ENCODE measurements at regions not wholly inside any gene's neighbourhood (a gene's known extent, or its start where the extent isn't known, plus 50 kb on each side); places are given as distances from the start of the nearest gene placed in this dataset.

DNA sequence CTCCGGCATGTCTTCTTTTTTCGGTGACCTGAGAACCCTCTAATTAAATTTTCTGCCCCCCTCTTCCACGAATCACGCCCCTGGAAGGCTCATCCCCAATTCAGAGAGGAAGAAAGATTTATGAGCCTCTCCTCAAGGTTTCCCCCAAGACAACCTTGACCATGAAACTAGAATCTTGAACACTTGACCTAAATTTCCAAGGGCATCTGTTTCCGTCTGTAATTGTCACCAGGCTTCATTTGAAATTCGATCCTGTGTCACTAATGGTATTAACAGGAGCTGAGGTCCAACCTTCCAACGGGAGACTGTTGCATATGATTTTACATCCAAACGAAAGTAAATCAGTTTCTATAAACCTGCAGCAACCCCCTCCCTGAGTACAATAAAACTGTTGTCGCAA lies 139.9 kb upstream of the ZIC3 start:
- no peaks in the 10 kb centered on the region for H3K4me1 ChIP-seq (ENCODE audit: control insufficient read depth, extremely low read depth, insufficient read depth, low read length)
- no peaks in the 10 kb centered on the region for H3K9me1 ChIP-seq (ENCODE audit: control insufficient read depth, extremely low read depth, insufficient read depth, low read length)
- H4K20me1 ChIP-seq (ENCODE audit: control insufficient read depth, extremely low read depth, insufficient read depth, low read length) = no peaks in the 10 kb centered on the region
- H3K27me3 ChIP-seq (ENCODE audit: control insufficient read depth, extremely low read depth, insufficient read depth, low read length) = peaks cover 40% of the 10 kb centered on the region
- no peaks in the 10 kb centered on the region for H3K9me3 ChIP-seq (ENCODE audit: control insufficient read depth, low read depth, low read length)
- dilution Hi-C loops (cut with MboI; ENCODE audit: extremely low pct_ligation_motif_present, low sequenced_read_pairs) = no loop called here
- no peak overlapping the region for H3K27ac ChIP-seq (ENCODE audit: control insufficient read depth, insufficient read depth, low read length)
- H3K4me2 ChIP-seq (ENCODE audit: control insufficient read depth, extremely low read depth, insufficient read depth, low read depth, low read length) = no peak overlapping the region
- no peak overlapping the region for H2AFZ ChIP-seq (ENCODE audit: control insufficient read depth, low read length)
- H3K36me3 ChIP-seq (ENCODE audit: control insufficient read depth in 2 of 2, extremely low read depth in 1 of 2, insufficient read depth in 2 of 2, low read length in 2 of 2) = no peaks in the 10 kb centered on the region
- no peaks in the 10 kb centered on the region for H3K79me2 ChIP-seq (ENCODE audit: control insufficient read depth, insufficient read depth, low read length)
- DNase-seq (ENCODE audit: low read depth, low spot score) = no peak
- no peak overlapping the region for H3K9ac ChIP-seq (ENCODE audit: control insufficient read depth, extremely low read depth, insufficient read depth, low read length)
- FAIRE-seq = no peak
- TF ChIP-seq EZH2 (IDR thresholded peaks at IDR 0.05; ENCODE audit: low read length) (no peak), CTCF (optimal IDR thresholded peaks at IDR 0.05 in 1 of 3, IDR thresholded peaks at IDR 0.05 in 1 of 3, conservative IDR thresholded peaks at IDR 0.05 in 1 of 3; ENCODE audit: extremely low read depth in 1 of 3, insufficient read depth in 2 of 3, low read length in 3 of 3) (no peak)
- no peak overlapping the region for H3K4me3 ChIP-seq (ENCODE audit: control insufficient read depth in 2 of 3, extremely low read depth in 1 of 3, insufficient read depth in 2 of 3, low read depth in 1 of 3, low read length in 3 of 3)

DNA sequence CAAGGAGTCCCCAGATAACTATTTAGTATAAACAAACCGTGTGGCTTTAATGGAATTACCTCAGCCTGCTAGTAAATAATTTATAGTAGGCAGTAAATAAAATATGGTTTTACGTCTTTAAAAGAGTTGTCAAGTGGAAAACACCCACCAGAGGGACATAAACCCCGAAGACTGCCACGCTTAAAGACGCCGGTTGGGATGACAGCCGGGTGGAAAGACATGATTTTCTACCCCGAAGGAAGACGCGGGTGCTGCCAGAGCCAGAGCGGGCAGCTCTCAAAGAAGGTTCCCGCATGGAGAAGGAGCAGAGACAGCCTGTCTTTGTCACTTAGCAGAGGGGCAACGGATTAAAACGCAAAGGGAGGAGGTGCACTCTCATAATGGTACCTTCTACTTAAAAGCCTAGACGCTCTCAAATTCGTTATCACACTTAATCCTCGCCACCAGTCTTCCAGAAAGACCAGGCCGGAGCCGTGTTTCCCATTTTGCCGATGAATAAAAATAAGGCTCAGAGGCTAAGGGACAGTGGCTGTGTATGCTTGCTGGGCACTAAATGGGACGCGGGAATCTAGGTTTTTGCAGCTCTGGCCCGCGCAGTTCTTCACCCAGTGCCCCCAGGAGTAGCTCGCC lies 140.5 kb upstream of the ZIC3 start:
- TF ChIP-seq EZH2 (IDR thresholded peaks at IDR 0.05; ENCODE audit: low read length) = no peak
- TF ChIP-seq CTCF (optimal IDR thresholded peaks at IDR 0.05 in 1 of 3, IDR thresholded peaks at IDR 0.05 in 1 of 3, conservative IDR thresholded peaks at IDR 0.05 in 1 of 3; ENCODE audit: extremely low read depth in 1 of 3, insufficient read depth in 2 of 3, low read length in 3 of 3) = no peak
- H3K9me1 ChIP-seq (ENCODE audit: control insufficient read depth, extremely low read depth, insufficient read depth, low read length) = no peaks in the 10 kb centered on the region
- H3K4me1 ChIP-seq (ENCODE audit: control insufficient read depth, extremely low read depth, insufficient read depth, low read length) = no peaks in the 10 kb centered on the region
- no peak overlapping the region for H2AFZ ChIP-seq (ENCODE audit: control insufficient read depth, low read length)
- FAIRE-seq = no peak
- H3K27ac ChIP-seq (ENCODE audit: control insufficient read depth, insufficient read depth, low read length) = no peak overlapping the region
- peaks cover 40% of the 10 kb centered on the region for H3K27me3 ChIP-seq (ENCODE audit: control insufficient read depth, extremely low read depth, insufficient read depth, low read length)
- dilution Hi-C loops (cut with MboI; ENCODE audit: extremely low pct_ligation_motif_present, low sequenced_read_pairs) = no loop called here
- no peak overlapping the region for H3K9ac ChIP-seq (ENCODE audit: control insufficient read depth, extremely low read depth, insufficient read depth, low read length)
- no peaks in the 10 kb centered on the region for H3K79me2 ChIP-seq (ENCODE audit: control insufficient read depth, insufficient read depth, low read length)
- no peaks in the 10 kb centered on the region for H4K20me1 ChIP-seq (ENCODE audit: control insufficient read depth, extremely low read depth, insufficient read depth, low read length)
- DNase-seq (ENCODE audit: low read depth, low spot score) = no peak
- no peaks in the 10 kb centered on the region for H3K36me3 ChIP-seq (ENCODE audit: control insufficient read depth in 2 of 2, extremely low read depth in 1 of 2, insufficient read depth in 2 of 2, low read length in 2 of 2)
- H3K9me3 ChIP-seq (ENCODE audit: control insufficient read depth, low read depth, low read length) = no peaks in the 10 kb centered on the region
- H3K4me3 ChIP-seq (ENCODE audit: control insufficient read depth in 2 of 3, extremely low read depth in 1 of 3, insufficient read depth in 2 of 3, low read depth in 1 of 3, low read length in 3 of 3) = no peak overlapping the region
- no peak overlapping the region for H3K4me2 ChIP-seq (ENCODE audit: control insufficient read depth, extremely low read depth, insufficient read depth, low read depth, low read length)

Measured in keratinocyte (primary cell).